ENCODE measurements at regions not wholly inside any gene's neighbourhood (a gene's known extent, or its start where the extent isn't known, plus 50 kb on each side); places are given as distances from the start of the nearest gene placed in this dataset.
"Not testable (repeated sequence)": the region's sequence is repeated elsewhere in the genome, so short reads cannot be mapped to it uniquely, and the experiment has no call there.

DNA sequence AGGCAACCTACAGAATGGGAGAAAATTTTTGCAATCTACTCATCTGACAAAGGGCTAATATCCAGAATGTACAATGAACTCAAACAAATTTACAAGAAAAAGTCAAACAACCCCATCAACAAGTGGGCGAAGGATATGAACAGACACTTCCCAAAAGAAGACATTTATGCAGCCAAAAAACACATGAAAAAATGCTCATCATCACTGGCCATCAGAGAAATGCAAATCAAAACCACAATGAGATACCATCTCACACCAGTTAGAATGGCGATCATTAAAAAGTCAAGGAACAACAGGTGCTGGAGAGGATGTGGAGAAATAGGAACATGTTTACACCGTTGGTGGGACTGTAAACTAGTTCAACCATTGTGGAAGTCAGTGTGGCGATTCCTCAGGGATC, 192.2 kb downstream of the RTL9 start:
- TF ChIP-seq, protein P1, sequence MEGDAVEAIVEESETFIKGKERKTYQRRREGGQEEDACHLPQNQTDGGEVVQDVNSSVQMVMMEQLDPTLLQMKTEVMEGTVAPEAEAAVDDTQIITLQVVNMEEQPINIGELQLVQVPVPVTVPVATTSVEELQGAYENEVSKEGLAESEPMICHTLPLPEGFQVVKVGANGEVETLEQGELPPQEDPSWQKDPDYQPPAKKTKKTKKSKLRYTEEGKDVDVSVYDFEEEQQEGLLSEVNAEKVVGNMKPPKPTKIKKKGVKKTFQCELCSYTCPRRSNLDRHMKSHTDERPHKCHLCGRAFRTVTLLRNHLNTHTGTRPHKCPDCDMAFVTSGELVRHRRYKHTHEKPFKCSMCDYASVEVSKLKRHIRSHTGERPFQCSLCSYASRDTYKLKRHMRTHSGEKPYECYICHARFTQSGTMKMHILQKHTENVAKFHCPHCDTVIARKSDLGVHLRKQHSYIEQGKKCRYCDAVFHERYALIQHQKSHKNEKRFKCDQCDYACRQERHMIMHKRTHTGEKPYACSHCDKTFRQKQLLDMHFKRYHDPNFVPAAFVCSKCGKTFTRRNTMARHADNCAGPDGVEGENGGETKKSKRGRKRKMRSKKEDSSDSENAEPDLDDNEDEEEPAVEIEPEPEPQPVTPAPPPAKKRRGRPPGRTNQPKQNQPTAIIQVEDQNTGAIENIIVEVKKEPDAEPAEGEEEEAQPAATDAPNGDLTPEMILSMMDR (IDR thresholded peaks at IDR 0.05): not testable (repeated sequence)
- TF ChIP-seq POLR2A (IDR thresholded peaks at IDR 0.05): not testable (repeated sequence)

Data from adrenal gland (tissue), 5 donors.